DMS53 treated with DMSO at 0.1 percent for 48 hours (cell line): ENCODE measurements at regions not wholly inside any gene's neighbourhood (a gene's known extent, or its start where the extent isn't known, plus 50 kb on each side); places are given as distances from the start of the nearest gene placed in this dataset.

Source experiments
- DNase-seq: peaks from one replicate; lab custom pipeline; 2025; ENCODE audit not compliant: unreplicated experiment; lab: John Stamatoyannopoulos, UW

GRCh38 chr22:27621486-27622070, 180.0 kb downstream of the MN1 start:
- DNase-seq = no peak

GRCh38 chr22:27624042-27624441, 177.5 kb downstream of the MN1 start:
- DNase-seq = no peak

GRCh38 chr22:27624705-27625104, 176.9 kb downstream of the MN1 start:
- no peak for DNase-seq

- no peak for DNase-seq
Observed at GRCh38 chr22:27625769-27626674, 175.5 kb downstream of the MN1 start.

GRCh38 chr22:27626675-27627443, 174.7 kb downstream of the MN1 start:
- no peak for DNase-seq

GRCh38 chr22:27627444-27627833, 174.1 kb downstream of the MN1 start:
- no peak for DNase-seq

GRCh38 chr22:27627901-27628300, 173.7 kb downstream of the MN1 start:
- no peak for DNase-seq

- no peak for DNase-seq
Observed at GRCh38 chr22:27628341-27628740, 173.2 kb downstream of the MN1 start.

- no peak for DNase-seq
Observed at GRCh38 chr22:27628891-27629631, 172.5 kb downstream of the MN1 start.

GRCh38 chr22:27629908-27630673, 171.5 kb downstream of the MN1 start:
- no peak for DNase-seq

- no peak for DNase-seq
Observed at GRCh38 chr22:27630754-27631153, 170.8 kb downstream of the MN1 start.

- no peak for DNase-seq
Observed at GRCh38 chr22:27631641-27632040, 169.9 kb downstream of the MN1 start.

GRCh38 chr22:27632451-27633295, 168.9 kb downstream of the MN1 start:
- no peak for DNase-seq

- DNase-seq = no peak
Observed at GRCh38 chr22:27633296-27633871, 168.2 kb downstream of the MN1 start.

- no peak for DNase-seq
Observed at GRCh38 chr22:27634043-27634740, 167.4 kb downstream of the MN1 start.

GRCh38 chr22:27635435-27635834, 166.1 kb downstream of the MN1 start:
- no peak for DNase-seq

GRCh38 chr22:27635852-27636251, 165.7 kb downstream of the MN1 start:
- DNase-seq = no peak

- DNase-seq = no peak
Observed at GRCh38 chr22:27636716-27637508, 164.6 kb downstream of the MN1 start.
